ENCODE measurements at regions not wholly inside any gene's neighbourhood (a gene's known extent, or its start where the extent isn't known, plus 50 kb on each side); places are given as distances from the start of the nearest gene placed in this dataset.

DNA sequence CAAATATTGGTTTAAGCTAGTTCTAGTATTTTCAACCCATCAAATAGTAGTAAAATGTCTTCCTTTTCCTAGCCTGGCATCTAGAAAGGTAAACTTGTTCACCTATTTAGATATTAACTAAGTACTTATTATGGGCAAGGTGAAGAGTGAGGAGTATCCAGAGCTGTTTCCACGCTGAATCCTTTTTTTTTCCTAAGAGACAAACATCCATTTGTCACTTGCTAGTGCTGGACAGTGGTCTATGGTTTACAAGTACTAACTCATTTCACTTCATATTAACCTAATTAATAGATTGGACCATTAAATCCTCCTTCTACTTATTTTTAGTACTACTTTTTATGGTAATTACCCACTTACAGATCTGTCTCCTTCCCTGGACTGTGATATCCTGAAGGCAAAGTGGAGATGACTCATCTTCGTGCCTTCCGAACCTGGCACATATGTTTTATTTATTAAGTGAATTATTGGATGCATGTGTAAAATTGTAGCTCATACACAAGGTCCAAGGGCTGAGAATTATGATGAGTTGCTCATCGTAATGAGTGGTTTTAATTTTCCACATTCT, 159.6 kb upstream of the IGFBP3 start:
- no CpG with 5 or more reads among the region's 4 CpGs for WGBS, 2 experiments (ENCODE audit: extremely low coverage in 2 of 2, insufficient read length in 1 of 2)
- no peaks in the 10 kb centered on the region for H3K79me1 ChIP-seq (ENCODE audit: low read depth in 1 of 2, low read length in 2 of 2)
- no peak overlapping the region for H2AK9ac ChIP-seq (replicated peaks; ENCODE audit: low read depth, low read length, poor library complexity)
- H3K4me1 ChIP-seq (ENCODE audit: control insufficient read depth, insufficient read depth, low read length) = peaks cover 2% of the 10 kb centered on the region; the same call in 1 of the 2 replicates
- no peaks in the 10 kb centered on the region for H3K9me3 ChIP-seq (ENCODE audit: control insufficient read depth, insufficient read depth, low read length)
- ATAC-seq (ENCODE audit: low read depth) (no peak), DNase-seq (peak; percentile 17)
- no peaks in the 10 kb centered on the region for H3K27me3 ChIP-seq (ENCODE audit: control insufficient read depth, insufficient read depth, low read length)
- no peak for TF ChIP-seq ELK1 (IDR thresholded peaks at IDR 0.05; ENCODE audit: borderline replicate concordance, low read depth, low read length)
- TF ChIP-seq MAFK (IDR thresholded peaks at IDR 0.05; ENCODE audit: low read depth, low read length) = no peak
- TF ChIP-seq, protein P1, sequence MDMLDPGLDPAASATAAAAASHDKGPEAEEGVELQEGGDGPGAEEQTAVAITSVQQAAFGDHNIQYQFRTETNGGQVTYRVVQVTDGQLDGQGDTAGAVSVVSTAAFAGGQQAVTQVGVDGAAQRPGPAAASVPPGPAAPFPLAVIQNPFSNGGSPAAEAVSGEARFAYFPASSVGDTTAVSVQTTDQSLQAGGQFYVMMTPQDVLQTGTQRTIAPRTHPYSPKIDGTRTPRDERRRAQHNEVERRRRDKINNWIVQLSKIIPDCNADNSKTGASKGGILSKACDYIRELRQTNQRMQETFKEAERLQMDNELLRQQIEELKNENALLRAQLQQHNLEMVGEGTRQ (IDR thresholded peaks at IDR 0.05; ENCODE audit: low read depth, low read length) = no peak
- TF ChIP-seq MXI1 (IDR thresholded peaks at IDR 0.05; ENCODE audit: borderline replicate concordance, low read depth, low read length) = no peak
- TF ChIP-seq CEBPB (IDR thresholded peaks at IDR 0.05; ENCODE audit: low read depth, low read length) = no peak
- TF ChIP-seq RFX5 (IDR thresholded peaks at IDR 0.05; ENCODE audit: low read depth, low read length) = no peak
- TF ChIP-seq RCOR1 (IDR thresholded peaks at IDR 0.05; ENCODE audit: insufficient replicate concordance, low read length) = no peak
- no peak for TF ChIP-seq CHD1 (IDR thresholded peaks at IDR 0.05; ENCODE audit: low read depth, low read length)
- TF ChIP-seq MAZ (IDR thresholded peaks at IDR 0.05; ENCODE audit: borderline replicate concordance, low read depth, low read length) = no peak
- TF ChIP-seq NFE2L2 (IDR thresholded peaks at IDR 0.05; ENCODE audit: low read depth, low read length) = no peak
- no peak for TF ChIP-seq SMC3 (IDR thresholded peaks at IDR 0.05; ENCODE audit: low read depth, low read length)
- no peak for TF ChIP-seq RAD21 (IDR thresholded peaks at IDR 0.05; ENCODE audit: low read length)
- TF ChIP-seq, protein P2, sequence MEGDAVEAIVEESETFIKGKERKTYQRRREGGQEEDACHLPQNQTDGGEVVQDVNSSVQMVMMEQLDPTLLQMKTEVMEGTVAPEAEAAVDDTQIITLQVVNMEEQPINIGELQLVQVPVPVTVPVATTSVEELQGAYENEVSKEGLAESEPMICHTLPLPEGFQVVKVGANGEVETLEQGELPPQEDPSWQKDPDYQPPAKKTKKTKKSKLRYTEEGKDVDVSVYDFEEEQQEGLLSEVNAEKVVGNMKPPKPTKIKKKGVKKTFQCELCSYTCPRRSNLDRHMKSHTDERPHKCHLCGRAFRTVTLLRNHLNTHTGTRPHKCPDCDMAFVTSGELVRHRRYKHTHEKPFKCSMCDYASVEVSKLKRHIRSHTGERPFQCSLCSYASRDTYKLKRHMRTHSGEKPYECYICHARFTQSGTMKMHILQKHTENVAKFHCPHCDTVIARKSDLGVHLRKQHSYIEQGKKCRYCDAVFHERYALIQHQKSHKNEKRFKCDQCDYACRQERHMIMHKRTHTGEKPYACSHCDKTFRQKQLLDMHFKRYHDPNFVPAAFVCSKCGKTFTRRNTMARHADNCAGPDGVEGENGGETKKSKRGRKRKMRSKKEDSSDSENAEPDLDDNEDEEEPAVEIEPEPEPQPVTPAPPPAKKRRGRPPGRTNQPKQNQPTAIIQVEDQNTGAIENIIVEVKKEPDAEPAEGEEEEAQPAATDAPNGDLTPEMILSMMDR (conservative IDR thresholded peaks at IDR 0.05; ENCODE audit: low read depth, low read length) = no peak
- no peak for TF ChIP-seq FOS (IDR thresholded peaks at IDR 0.05; ENCODE audit: low read depth, low read length)
- no peak for TF ChIP-seq BHLHE40 (IDR thresholded peaks at IDR 0.05; ENCODE audit: low read depth, low read length)
- TF ChIP-seq POLR2A (IDR thresholded peaks at IDR 0.05; ENCODE audit: low read depth, low read length) = no peak
- H3K9me1 ChIP-seq (ENCODE audit: insufficient read depth, low read length) = no peaks in the 10 kb centered on the region
- ChIA-PET POLR2A (ENCODE audit: unreplicated experiment) (no interaction called here), CTCF (interaction anchor here (0.6 to 0.9 kb wide), 3 partner anchors 8 to 117 kb away, joined by 3 to 6 read pairs (median 4); no protein-coding TSS in a partner anchor)
- H2AK5ac ChIP-seq (ENCODE audit: low read depth, low read length) = no peak overlapping the region
- H3K4ac ChIP-seq (ENCODE audit: low read depth, low read length) = no peak overlapping the region
- H4K20me1 ChIP-seq (ENCODE audit: insufficient read depth, low read length) = no peaks in the 10 kb centered on the region
- no peak overlapping the region for H4K91ac ChIP-seq (ENCODE audit: insufficient read depth, low read depth, low read length)
- no TSS peak for BruUV-seq (replicated peaks)
- H3K56ac ChIP-seq (ENCODE audit: extremely low read depth, insufficient read depth, low read length) = no peak overlapping the region
- H2BK5ac ChIP-seq (ENCODE audit: low read depth, low read length, poor library complexity, severe bottlenecking) = no peak overlapping the region
- H3K18ac ChIP-seq (ENCODE audit: low read depth, low read length) = no peak overlapping the region
- no peak overlapping the region for H3K4me2 ChIP-seq (ENCODE audit: low read depth, low read length)
- no peak overlapping the region for H3K9ac ChIP-seq (ENCODE audit: low read depth, low read length)
- intact Hi-C loops (cut with micrococcal nuclease) = no loop called here
- no peaks in the 10 kb centered on the region for H3K36me3 ChIP-seq (ENCODE audit: control insufficient read depth, insufficient read depth, low read length)
- no peak overlapping the region for H2BK15ac ChIP-seq (ENCODE audit: low read depth, low read length)
- H2BK120ac ChIP-seq (ENCODE audit: low read depth, low read length) = no peak overlapping the region
- H4K5ac ChIP-seq (ENCODE audit: low read depth, low read length) = no peak overlapping the region
- no peak overlapping the region for H2AFZ ChIP-seq (replicated peaks; ENCODE audit: low read length, poor library complexity)
- no peak overlapping the region for H3K4me3 ChIP-seq (ENCODE audit: insufficient read depth, low read depth, low read length)
- no peak overlapping the region for H3K23ac ChIP-seq (ENCODE audit: low read depth, low read length)
- no peak overlapping the region for H4K8ac ChIP-seq (ENCODE audit: low read depth in 2 of 2, low read length in 2 of 2)
- in situ Hi-C loops (cut with MboI; ENCODE audit: low sequenced_read_pairs) = no loop called here
- no peak overlapping the region for H3K14ac ChIP-seq (replicated peaks; ENCODE audit: low read depth, low read length)
- H3K27ac ChIP-seq (ENCODE audit: insufficient read depth, low read length) = no peak overlapping the region
- dilution Hi-C loops (cut with HindIII; ENCODE audit: low sequenced_read_pairs, unreplicated experiment) = no loop called here
- no peak overlapping the region for H2BK20ac ChIP-seq (ENCODE audit: low read depth, low read length)

Measured in IMR-90 (cell line).